HepG2 (cell line): ENCODE measurements at regions not wholly inside any gene's neighbourhood (a gene's known extent, or its start where the extent isn't known, plus 50 kb on each side); places are given as distances from the start of the nearest gene placed in this dataset.

Experiments used
- ATAC-seq: fragments of 200-7000 bp; cut with Tn5 transposase; 3 replicates; pipeline ENCODE4 v1.9.1; 2020; ENCODE audit warnings: mild to moderate bottlenecking, moderate library complexity
- BruUV-seq: library from RNA; stranded (reverse); fragments of 400-500 nt; replicated peaks from 2 replicates; lab custom pipeline; 2021; lab: Mats Ljungman, UMichigan
- CTCF ChIA-PET: fragments of 300-600 bp; formaldehyde crosslinking; extraction: SDS; loops from one replicate; lab custom pipeline; 2021; ENCODE audit warnings: low total read pairs, inconsistent platforms, low intra/inter-chr PET ratio; lab: Yijun Ruan, JAX
- POLR2A ChIA-PET: fragments of 350-600 bp; sonication (Branson Sonifier 250); formaldehyde crosslinking; loops from one replicate; lab custom pipeline; 2020; ENCODE audit warnings: antibody characterized with exemption, inconsistent platforms; lab: Yijun Ruan, JAX
- DNase-seq: peaks from one replicate; pipeline ENCODE4 v3.0.0-alpha.2; 2015; ENCODE audit warnings: low spot score
- FAIRE-seq: peaks from 3 replicates; lab custom pipeline; 2011; peaks lifted over from hg19 to GRCh38; lab: Jason Lieb, UNC
- H2AFZ ChIP-seq: one replicate; pipeline ENCODE4 v1.6.1; 2011; ENCODE audit warnings: low read length, inconsistent platforms
- H3K27ac ChIP-seq: fragments of 300-600 bp; 3 replicates; pipeline ENCODE4 v1.8.0; 2011; ENCODE audit warnings: mixed run types, mild to moderate bottlenecking, mixed read lengths, low read length, inconsistent platforms; ENCODE audit not compliant: insufficient read depth; ENCODE audit errors: extremely low read length
- H3K27me3 ChIP-seq, 2 experiments: fragments of 200-600 bp in 1 of 2; 2 replicates in 1 of 2; 3 replicates in 1 of 2; pipeline versions ENCODE4 v1.6.0 to v1.8.0; 2011; ENCODE audit warnings: low read length in 2 of 2, mild to moderate bottlenecking in 2 of 2, moderate library complexity in 2 of 2, inconsistent platforms in 1 of 2; ENCODE audit not compliant: insufficient read depth in 2 of 2, control insufficient read depth in 1 of 2
- H3K36me3 ChIP-seq, 2 experiments: fragments of 200-600 bp in 1 of 2; replicated peaks in 1 of 2; 2 replicates in 1 of 2; 3 replicates in 1 of 2; pipeline versions ENCODE4 v1.5.1 to v1.8.0; 2011; ENCODE audit warnings: low read length in 2 of 2, inconsistent platforms in 1 of 2; ENCODE audit not compliant: insufficient read depth in 2 of 2, control insufficient read depth in 1 of 2
- H3K4me1 ChIP-seq: 2 replicates; pipeline ENCODE4 v1.5.1; 2012; ENCODE audit warnings: low read length, inconsistent platforms; ENCODE audit not compliant: insufficient read depth
- H3K4me2 ChIP-seq: 2 replicates; pipeline ENCODE4 v1.6.0; 2011; ENCODE audit warnings: low read depth, low read length, inconsistent platforms
- H3K4me3 ChIP-seq, 3 experiments: fragments of 200-600 bp in 1 of 3; sonication (generic), shearing (Covaris generic) in 1 of 3; replicated peaks in 1 of 3; 2 replicates each; pipeline ENCODE4 v1.5.1; 2011 to 2016; ENCODE audit warnings: low read length in 3 of 3, inconsistent platforms in 2 of 3, low read depth in 2 of 3, mild to moderate bottlenecking in 2 of 3, control low read depth in 1 of 3, mixed read lengths in 1 of 3; ENCODE audit not compliant: insufficient read depth in 1 of 3
- H3K79me2 ChIP-seq: one replicate; pipeline ENCODE4 v1.6.1; 2011; ENCODE audit warnings: low read length, inconsistent platforms; ENCODE audit not compliant: insufficient read depth
- H3K9ac ChIP-seq: 2 replicates; pipeline ENCODE4 v1.6.0; 2011; ENCODE audit warnings: mild to moderate bottlenecking, low read depth, low read length, inconsistent platforms; ENCODE audit not compliant: insufficient read depth
- H3K9me3 ChIP-seq: 2 replicates; pipeline ENCODE4 v1.5.1; 2012; ENCODE audit warnings: mild to moderate bottlenecking, low read length
- H4K20me1 ChIP-seq: 2 replicates; pipeline ENCODE4 v1.6.0; 2011; ENCODE audit warnings: inconsistent platforms, mild to moderate bottlenecking, low read length, moderate library complexity; ENCODE audit not compliant: insufficient read depth
- FOXA1 ChIP-seq, 2 experiments: fragments of 450-650 bp in 1 of 2; sonication (generic) in 1 of 2; formaldehyde crosslinking in 1 of 2; IDR thresholded peaks; 2 replicates each; pipeline versions ENCODE4 v1.4.0 to v1.6.1; 2016 to 2020; ENCODE audit warnings: missing genetic modification reagents in 1 of 2
- MAFK ChIP-seq, 2 experiments: IDR thresholded peaks in 1 of 2; conservative IDR thresholded peaks in 1 of 2; 2 replicates each; pipeline ENCODE4 v1.6.1; 2011; ENCODE audit warnings: improper control_type of control experiment in 2 of 2, low read length in 2 of 2
- NCOR1 ChIP-seq: fragments of 200-600 bp; sonication (generic); IDR thresholded peaks from 2 replicates; pipeline ENCODE4 v1.7.0; 2017; ENCODE audit warnings: antibody characterized with exemption, low read length, borderline replicate concordance
- NR2F2 ChIP-seq: IDR thresholded peaks from 2 replicates; pipeline ENCODE4 v1.6.1; 2012; ENCODE audit warnings: low read depth, inconsistent platforms, borderline replicate concordance
- PHF20 ChIP-seq: sonication (generic); formaldehyde crosslinking; IDR thresholded peaks from 2 replicates; pipeline ENCODE4 v1.5.0; 2020; ENCODE audit warnings: mild to moderate bottlenecking, missing genetic modification reagents
- RXRB ChIP-seq: IDR thresholded peaks from 2 replicates; pipeline ENCODE4 v1.6.1; 2016; ENCODE audit warnings: borderline replicate concordance, missing genetic modification reagents, missing compliant biosample characterization
- SAFB2 ChIP-seq: sonication (generic); formaldehyde crosslinking; IDR thresholded peaks from 2 replicates; pipeline ENCODE4 v1.5.1; 2020; ENCODE audit warnings: missing genetic modification reagents, low read depth, mild to moderate bottlenecking, borderline replicate concordance
- SETDB1 ChIP-seq: sonication (generic); formaldehyde crosslinking; IDR thresholded peaks from 2 replicates; pipeline ENCODE4 v1.5.1; 2020; ENCODE audit warnings: missing genetic modification reagents, mild to moderate bottlenecking, borderline replicate concordance
- WIZ ChIP-seq: sonication (generic); formaldehyde crosslinking; IDR thresholded peaks from 2 replicates; pipeline ENCODE4 v1.5.1; 2020; ENCODE audit warnings: mild to moderate bottlenecking, missing genetic modification reagents
- ZKSCAN8 ChIP-seq: IDR thresholded peaks from 2 replicates; pipeline ENCODE4 v1.6.1; 2016; ENCODE audit warnings: borderline replicate concordance, missing genetic modification reagents, missing compliant biosample characterization
- ZNF24 ChIP-seq: fragments of 450-650 bp; IDR thresholded peaks from 2 replicates; pipeline ENCODE4 v1.6.1; 2017; ENCODE audit warnings: antibody characterized with exemption, mild to moderate bottlenecking
- ZNF569 ChIP-seq: sonication (generic); formaldehyde crosslinking; IDR thresholded peaks from 2 replicates; pipeline ENCODE4 v1.5.0; 2020; ENCODE audit warnings: mild to moderate bottlenecking, missing genetic modification reagents, moderate library complexity, borderline replicate concordance
- ZNF598 ChIP-seq: sonication (generic); formaldehyde crosslinking; IDR thresholded peaks from 2 replicates; pipeline ENCODE4 v1.5.1; 2020; ENCODE audit warnings: mild to moderate bottlenecking, missing genetic modification reagents, borderline replicate concordance
- ZNF605 ChIP-seq: sonication (generic); formaldehyde crosslinking; IDR thresholded peaks from 2 replicates; pipeline ENCODE4 v1.8.0; 2022; ENCODE audit warnings: mild to moderate bottlenecking, missing genetic modification reagents
- ZNF747 ChIP-seq: sonication (generic); formaldehyde crosslinking; IDR thresholded peaks from 2 replicates; pipeline ENCODE4 v1.8.1; 2023; ENCODE audit warnings: missing genetic modification reagents, mild to moderate bottlenecking, borderline replicate concordance
- WGBS: methylation state at CpG from one replicate; pipeline ENCODE4 v1.1.6; 2017; ENCODE audit warnings: low lambda C conversion rate; 5-methylcytosine and 5-hydroxymethylcytosine counted together
- in situ Hi-C: cut with HindIII; loops from 2 replicates; pipeline ENCODE4 v1.10.0; 2017; ENCODE audit warnings: low pct_unique_long_range_greater_than_20kb; ENCODE audit not compliant: extremely low pct_ligation_motif_present
- intact Hi-C: fragments of 100-400 bp; cut with micrococcal nuclease; formaldehyde crosslinking; loops from one replicate; pipeline ENCODE4 v1.10.0; 2022; ENCODE audit not compliant: unreplicated experiment
- TF ChIP-seq, protein P1 (sequence below): sonication (generic); formaldehyde crosslinking; IDR thresholded peaks from 2 replicates; pipeline ENCODE4 v1.8.1; 2023; ENCODE audit warnings: missing genetic modification reagents, mild to moderate bottlenecking, borderline replicate concordance
- TF ChIP-seq, protein P2 (sequence below): IDR thresholded peaks from 2 replicates; pipeline ENCODE4 v1.6.1; 2012; ENCODE audit warnings: inconsistent platforms
- TF ChIP-seq, protein P3 (sequence below): IDR thresholded peaks from 2 replicates; pipeline ENCODE4 v1.6.1; 2016; ENCODE audit warnings: missing compliant biosample characterization, missing genetic modification reagents, borderline replicate concordance
- TF ChIP-seq, protein P4 (sequence below): sonication (generic); formaldehyde crosslinking; IDR thresholded peaks from 2 replicates; pipeline ENCODE4 v1.4.0; 2020; ENCODE audit warnings: missing genetic modification reagents

DNA sequence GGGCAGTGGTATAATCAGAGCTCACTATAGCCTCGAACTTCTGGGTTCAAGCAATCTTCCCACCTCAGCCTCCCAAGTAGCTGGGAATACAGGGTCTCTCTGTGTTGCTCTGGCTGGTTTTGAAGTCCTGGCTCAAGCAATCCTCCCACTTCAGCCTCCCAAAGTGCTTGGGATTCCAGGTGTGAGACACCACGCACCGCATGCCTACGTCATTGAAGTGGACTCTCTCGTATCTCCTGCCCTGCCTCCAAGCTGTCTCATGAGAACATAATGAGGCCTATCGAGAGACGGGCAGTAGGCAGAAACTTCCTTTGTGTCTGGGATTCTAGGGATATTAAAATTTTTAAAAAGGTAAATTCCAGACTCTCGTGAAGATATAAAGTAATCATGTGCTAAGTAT is 65.0 kb upstream of the NLGN4X start:
- ATAC-seq, result no peak
- TF ChIP-seq, protein P1, sequence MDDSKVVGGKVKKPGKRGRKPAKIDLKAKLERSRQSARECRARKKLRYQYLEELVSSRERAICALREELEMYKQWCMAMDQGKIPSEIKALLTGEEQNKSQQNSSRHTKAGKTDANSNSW (CRISPR knock-in tag), result no peak
- TF ChIP-seq ZNF24, result no peak
- TF ChIP-seq ZNF747 (CRISPR knock-in tag), result no peak
- no peak for TF ChIP-seq MAFK (conservative IDR thresholded peaks at IDR 0.05 in 1 of 2, IDR thresholded peaks at IDR 0.05 in 1 of 2; ENCODE audit: low read length in 2 of 2)
- no peak for TF ChIP-seq RXRB
- TF ChIP-seq, protein P2, sequence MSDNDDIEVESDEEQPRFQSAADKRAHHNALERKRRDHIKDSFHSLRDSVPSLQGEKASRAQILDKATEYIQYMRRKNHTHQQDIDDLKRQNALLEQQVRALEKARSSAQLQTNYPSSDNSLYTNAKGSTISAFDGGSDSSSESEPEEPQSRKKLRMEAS, result no peak
- TF ChIP-seq ZNF605 (CRISPR knock-in tag), result no peak
- no peak for TF ChIP-seq SAFB2
- TF ChIP-seq ZNF569 (CRISPR knock-in tag), result no peak
- TF ChIP-seq, protein P3, sequence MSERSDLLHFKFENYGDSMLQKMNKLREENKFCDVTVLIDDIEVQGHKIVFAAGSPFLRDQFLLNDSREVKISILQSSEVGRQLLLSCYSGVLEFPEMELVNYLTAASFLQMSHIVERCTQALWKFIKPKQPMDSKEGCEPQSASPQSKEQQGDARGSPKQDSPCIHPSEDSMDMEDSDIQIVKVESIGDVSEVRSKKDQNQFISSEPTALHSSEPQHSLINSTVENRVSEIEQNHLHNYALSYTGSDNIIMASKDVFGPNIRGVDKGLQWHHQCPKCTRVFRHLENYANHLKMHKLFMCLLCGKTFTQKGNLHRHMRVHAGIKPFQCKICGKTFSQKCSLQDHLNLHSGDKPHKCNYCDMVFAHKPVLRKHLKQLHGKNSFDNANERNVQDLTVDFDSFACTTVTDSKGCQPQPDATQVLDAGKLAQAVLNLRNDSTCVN (CRISPR knock-in tag), result no peak
- no peak for TF ChIP-seq PHF20
- TF ChIP-seq, protein P4, sequence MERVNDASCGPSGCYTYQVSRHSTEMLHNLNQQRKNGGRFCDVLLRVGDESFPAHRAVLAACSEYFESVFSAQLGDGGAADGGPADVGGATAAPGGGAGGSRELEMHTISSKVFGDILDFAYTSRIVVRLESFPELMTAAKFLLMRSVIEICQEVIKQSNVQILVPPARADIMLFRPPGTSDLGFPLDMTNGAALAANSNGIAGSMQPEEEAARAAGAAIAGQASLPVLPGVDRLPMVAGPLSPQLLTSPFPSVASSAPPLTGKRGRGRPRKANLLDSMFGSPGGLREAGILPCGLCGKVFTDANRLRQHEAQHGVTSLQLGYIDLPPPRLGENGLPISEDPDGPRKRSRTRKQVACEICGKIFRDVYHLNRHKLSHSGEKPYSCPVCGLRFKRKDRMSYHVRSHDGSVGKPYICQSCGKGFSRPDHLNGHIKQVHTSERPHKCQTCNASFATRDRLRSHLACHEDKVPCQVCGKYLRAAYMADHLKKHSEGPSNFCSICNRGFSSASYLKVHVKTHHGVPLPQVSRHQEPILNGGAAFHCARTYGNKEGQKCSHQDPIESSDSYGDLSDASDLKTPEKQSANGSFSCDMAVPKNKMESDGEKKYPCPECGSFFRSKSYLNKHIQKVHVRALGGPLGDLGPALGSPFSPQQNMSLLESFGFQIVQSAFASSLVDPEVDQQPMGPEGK (CRISPR knock-in tag), result no peak
- TF ChIP-seq FOXA1 (IDR thresholded peaks at IDR 0.05), result no peak
- TF ChIP-seq FOXA1 (CRISPR knock-in tag; IDR thresholded peaks at IDR 0.05), result no peak
- no peak for TF ChIP-seq NCOR1
- TF ChIP-seq WIZ (CRISPR knock-in tag), result no peak
- no peak for TF ChIP-seq ZNF598 (CRISPR knock-in tag)
- TF ChIP-seq ZKSCAN8 (CRISPR knock-in tag), result no peak
- TF ChIP-seq NR2F2, result no peak
- TF ChIP-seq SETDB1 (CRISPR knock-in tag), result no peak
- TF ChIP-seq, all 625 proteins: peak for 0
- in situ Hi-C loops, result no loop called here
- no TSS peak for BruUV-seq
- Histone ChIP-seq H3K27me3 (no peaks in the 10 kb centered on the region), H3K36me3 (no peaks in the 10 kb centered on the region), H4K20me1 (no peaks in the 10 kb centered on the region), H3K4me2 (no peak overlapping the region), H3K4me3 (no peak overlapping the region), H3K9ac (no peak overlapping the region), H2AFZ (no peak overlapping the region), H3K79me2 (no peaks in the 10 kb centered on the region), H3K4me1 (no peaks in the 10 kb centered on the region), H3K9me3 (no peaks in the 10 kb centered on the region), H3K27ac (no peak overlapping the region)
- CTCF ChIA-PET, result no interaction called here
- DNase-seq, result no peak
- intact Hi-C loops, result no loop called here
- no peak for FAIRE-seq
- 11% methylated on average over 4 of the region's 8 CpGs for WGBS
- POLR2A ChIA-PET, result no interaction called here
